Skin of body (tissue), 1 donor: ENCODE measurements at regions not wholly inside any gene's neighbourhood (a gene's known extent, or its start where the extent isn't known, plus 50 kb on each side); places are given as distances from the start of the nearest gene placed in this dataset.
A peak's percentile ranks its signal among the peaks of the same experiment; 100 is the strongest.
"Not testable (repeated sequence)": the region's sequence is repeated elsewhere in the genome, so short reads cannot be mapped to it uniquely, and the experiment has no call there.

Experiments used
- DNase-seq: peaks from one replicate; lab custom pipeline; 2025; lab: John Stamatoyannopoulos, UW

- no peak for DNase-seq
Measured at GRCh38 chr10:36007369-36007768, 365.3 kb upstream of the FZD8 start.

GRCh38 chr10:36003688-36004087, 361.6 kb upstream of the FZD8 start:
- no peak for DNase-seq

GRCh38 chr10:36003031-36003600, 361.0 kb upstream of the FZD8 start:
- no peak for DNase-seq

- no peak for DNase-seq
Measured at GRCh38 chr10:36002445-36002844, 360.3 kb upstream of the FZD8 start.

- not testable (repeated sequence) for DNase-seq
Measured at GRCh38 chr10:36000754-36001153, 358.7 kb upstream of the FZD8 start.

GRCh38 chr10:35998026-35998425, 355.9 kb upstream of the FZD8 start:
- peak; percentile 13 for DNase-seq

- no peak for DNase-seq
Measured at GRCh38 chr10:35995485-35995884, 353.4 kb upstream of the FZD8 start.

GRCh38 chr10:35993591-35994515, 351.8 kb upstream of the FZD8 start:
- DNase-seq: no peak

- no peak for DNase-seq
Measured at GRCh38 chr10:35992107-35992506, 350.0 kb upstream of the FZD8 start.

- no peak for DNase-seq
Measured at GRCh38 chr10:35986756-35987502, 344.8 kb upstream of the FZD8 start.

- DNase-seq: no peak
Measured at GRCh38 chr10:35979116-35979515, 337.0 kb upstream of the FZD8 start.

GRCh38 chr10:35973912-35974591, 332.0 kb upstream of the FZD8 start:
- not testable (repeated sequence) for DNase-seq

GRCh38 chr10:35972275-35972674, 330.2 kb upstream of the FZD8 start:
- no peak for DNase-seq

- no peak for DNase-seq
Measured at GRCh38 chr10:35971397-35971796, 329.3 kb upstream of the FZD8 start.

GRCh38 chr10:35963685-35964084, 321.6 kb upstream of the FZD8 start:
- no peak for DNase-seq

- no peak for DNase-seq
Measured at GRCh38 chr10:35961501-35961900, 319.4 kb upstream of the FZD8 start.

- peak; percentile 30 for DNase-seq
Measured at GRCh38 chr10:35959252-35959651, 317.2 kb upstream of the FZD8 start.

GRCh38 chr10:35958609-35959008, 316.5 kb upstream of the FZD8 start:
- DNase-seq: not testable (repeated sequence)

- DNase-seq: no peak
Measured at GRCh38 chr10:35950701-35951100, 308.6 kb upstream of the FZD8 start.

GRCh38 chr10:35950226-35950625, 308.1 kb upstream of the FZD8 start:
- DNase-seq: no peak

- no peak for DNase-seq
Measured at GRCh38 chr10:35949811-35950211, 307.7 kb upstream of the FZD8 start.

GRCh38 chr10:35946556-35946955, 304.5 kb upstream of the FZD8 start:
- DNase-seq: no peak
